ENCODE measurements at regions not wholly inside any gene's neighbourhood (a gene's known extent, or its start where the extent isn't known, plus 50 kb on each side); places are given as distances from the start of the nearest gene placed in this dataset.
A peak's percentile ranks its signal among the peaks of the same experiment; 100 is the strongest.
"Not testable (repeated sequence)": the region's sequence is repeated elsewhere in the genome, so short reads cannot be mapped to it uniquely, and the experiment has no call there.

DNA sequence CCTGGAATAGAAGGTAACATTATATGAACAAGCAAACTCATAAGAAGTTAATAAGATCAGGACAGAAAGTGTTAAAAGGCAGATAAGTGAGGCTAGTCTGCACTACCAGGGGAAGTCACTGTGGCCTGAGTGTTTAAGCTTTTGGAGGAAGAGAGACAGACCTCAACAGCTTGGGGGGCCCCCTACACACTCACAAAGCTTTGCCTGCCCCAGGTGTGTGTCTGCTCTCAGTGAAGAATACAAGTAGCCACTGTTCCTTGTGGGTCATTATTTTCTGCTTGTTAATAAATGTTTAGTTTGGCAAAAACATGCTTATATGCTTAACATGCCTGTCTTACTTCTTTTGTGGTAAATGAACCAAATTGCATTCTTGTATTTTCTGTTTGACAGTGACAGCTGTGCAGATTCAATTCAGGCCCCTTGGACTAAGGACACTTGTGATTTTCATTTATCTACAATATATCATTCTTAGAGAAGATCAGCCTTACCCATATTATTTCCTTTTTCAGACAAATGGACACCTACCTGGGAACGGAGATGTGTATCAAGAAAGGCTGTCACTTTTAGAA, 50.7 kb upstream of the C12orf71 start:
- DNase-seq (ENCODE audit: low read depth in 3 of 3, low spot score in 1 of 3): no peak

DNA sequence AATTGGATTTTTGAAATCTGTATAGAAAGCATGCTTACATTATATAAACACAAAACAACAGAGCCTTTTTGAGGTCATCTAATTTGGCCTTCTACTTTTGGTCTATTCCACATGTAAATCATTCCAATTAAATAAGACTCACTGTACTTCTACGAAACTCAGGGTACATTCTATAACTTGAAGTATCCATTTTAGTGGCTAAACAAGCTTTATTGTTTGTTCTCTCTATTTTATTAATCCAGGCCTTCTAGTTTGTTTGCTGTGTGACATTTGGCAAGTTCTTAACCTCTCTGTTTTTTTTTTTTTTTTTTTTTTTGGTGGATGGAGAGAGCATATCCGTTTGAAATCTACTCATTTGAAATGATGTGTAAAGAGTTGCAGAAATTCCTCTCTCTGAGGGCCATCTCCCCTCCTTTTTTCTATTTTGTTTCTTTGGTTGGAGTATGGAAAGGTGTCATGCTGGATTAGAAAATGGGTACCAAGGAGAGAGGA, 58.1 kb upstream of the C12orf71 start:
- DNase-seq (ENCODE audit: low read depth in 3 of 3, low spot score in 1 of 3): no peak

DNA sequence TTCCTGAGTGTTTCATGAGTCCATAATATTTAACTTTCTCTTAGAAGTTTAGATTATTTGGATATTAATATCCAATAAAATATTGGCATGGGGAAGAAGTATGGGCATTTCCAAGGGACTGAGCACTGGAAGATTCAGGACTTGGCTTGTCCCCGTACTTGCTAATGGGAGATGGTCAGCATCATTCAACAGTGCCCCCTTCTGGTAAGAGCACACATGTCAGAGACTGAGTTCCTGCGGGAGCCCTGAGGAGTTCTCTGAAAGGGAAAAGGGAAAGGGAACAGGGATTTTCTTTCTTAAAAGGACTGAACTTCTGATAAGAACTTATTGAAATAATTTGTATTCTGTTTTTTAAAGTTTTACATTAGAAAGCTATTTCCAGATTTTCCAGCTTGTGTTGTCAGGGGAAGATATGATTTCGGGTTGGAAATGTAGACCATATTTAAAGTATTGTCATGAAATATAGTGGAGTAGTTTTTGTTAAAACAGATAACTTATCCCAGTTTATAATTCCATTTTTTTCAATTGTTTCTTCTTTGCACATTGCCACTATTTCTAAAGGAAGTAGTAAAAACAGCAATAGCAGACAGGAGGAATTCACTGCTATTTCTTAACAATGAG, 59.8 kb upstream of the C12orf71 start:
- DNase-seq (ENCODE audit: low read depth in 3 of 3, low spot score in 1 of 3): no peak

DNA sequence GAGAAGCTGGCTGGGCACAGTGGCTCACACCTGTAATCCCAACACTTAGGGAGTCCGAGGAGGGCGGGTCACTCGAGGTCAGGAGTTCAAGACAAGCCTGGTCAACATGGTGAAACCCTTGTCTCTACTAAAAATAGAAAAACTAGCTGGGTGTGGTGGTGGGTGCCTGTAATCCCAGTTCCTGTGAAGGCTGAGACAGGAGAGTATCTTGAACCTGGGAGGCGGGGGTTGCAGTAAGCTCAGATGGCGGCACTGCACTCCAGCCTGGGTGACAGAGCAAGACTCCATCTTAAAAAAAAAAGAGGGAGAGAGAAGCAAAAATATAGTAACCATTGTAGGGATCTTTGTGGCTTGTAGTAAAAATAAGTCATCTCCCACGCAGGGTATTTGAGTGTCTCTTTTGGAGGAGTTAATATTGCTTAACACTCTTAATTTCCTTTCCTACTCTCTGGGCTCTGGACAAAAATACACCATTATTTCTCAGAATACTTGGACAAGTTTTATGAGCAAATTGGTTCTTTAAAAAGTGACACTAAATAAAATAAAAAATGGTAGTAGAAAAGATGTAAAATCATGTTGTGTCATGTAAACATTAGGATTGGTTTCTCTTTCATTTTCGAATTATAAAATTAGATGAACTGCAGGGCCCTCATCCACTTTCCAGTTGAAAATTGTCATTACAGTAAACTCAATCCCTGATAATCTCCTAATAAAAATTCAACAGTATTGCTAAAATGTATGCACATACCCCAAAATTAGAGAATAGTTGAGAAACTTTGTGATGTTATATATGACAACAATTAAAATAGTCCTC, 61.1 kb upstream of the C12orf71 start:
- DNase-seq (ENCODE audit: low read depth in 3 of 3, low spot score in 1 of 3): no peak

DNA sequence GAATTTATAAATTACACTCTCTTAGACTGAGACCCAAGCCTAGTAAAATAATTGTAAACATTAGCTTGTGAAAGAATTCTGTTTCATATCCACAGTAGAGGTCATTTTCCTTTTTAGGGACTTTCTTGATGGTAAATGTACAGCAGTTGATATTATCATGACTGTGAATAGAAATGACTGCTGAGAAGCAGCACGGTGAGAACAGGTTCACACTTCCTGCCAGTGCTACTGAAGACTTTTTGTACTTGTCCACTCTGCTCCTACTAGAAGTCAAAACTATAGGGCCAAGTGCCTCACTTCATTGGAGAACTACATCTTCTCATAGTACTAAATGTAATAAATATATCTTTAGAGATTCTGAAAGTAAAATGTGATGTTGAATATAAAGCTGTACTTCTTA, 63.3 kb upstream of the C12orf71 start:
- not testable (repeated sequence) for DNase-seq (ENCODE audit: low read depth in 3 of 3, low spot score in 1 of 3)

DNA sequence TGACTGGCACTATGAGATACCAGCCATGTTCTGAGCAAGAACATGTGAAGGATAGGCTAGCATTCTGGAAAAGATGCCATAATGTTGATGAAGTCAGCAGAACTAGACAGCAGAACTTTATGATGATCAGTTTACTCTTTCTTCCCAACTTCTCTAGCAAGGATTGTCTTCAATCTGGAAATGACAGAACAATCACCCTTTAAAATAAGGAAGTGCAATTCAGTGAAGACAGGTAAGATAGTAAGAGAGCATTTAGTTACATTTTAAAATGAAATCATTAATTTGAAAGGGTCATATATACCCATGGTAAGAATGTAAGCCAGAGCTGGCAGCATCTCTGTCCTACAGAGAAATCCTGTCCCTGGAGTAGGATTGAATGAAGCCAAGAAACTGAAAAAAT, 66.0 kb upstream of the C12orf71 start:
- no peak for DNase-seq (ENCODE audit: low read depth in 3 of 3, low spot score in 1 of 3)

DNA sequence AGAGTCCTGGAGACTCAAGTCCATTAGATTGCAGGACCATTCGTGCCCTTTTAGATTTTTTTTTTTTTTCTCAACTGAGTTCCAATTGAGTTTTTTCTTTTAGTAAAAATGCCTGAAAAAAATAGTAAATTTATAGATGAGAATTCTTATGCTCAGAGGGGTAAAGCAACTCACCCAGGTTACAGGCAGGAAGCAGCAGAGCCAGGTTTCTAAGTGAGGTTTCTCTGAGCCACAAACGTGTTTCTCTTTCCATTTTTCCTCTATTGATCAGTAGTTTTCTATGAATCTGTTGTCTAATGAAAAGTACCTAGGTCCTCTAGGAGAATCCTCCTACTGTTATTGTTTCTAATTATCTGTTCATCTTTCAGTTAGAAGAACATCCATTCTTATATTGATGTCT, 66.4 kb upstream of the C12orf71 start:
- no peak for DNase-seq (ENCODE audit: low read depth in 3 of 3, low spot score in 1 of 3)

DNA sequence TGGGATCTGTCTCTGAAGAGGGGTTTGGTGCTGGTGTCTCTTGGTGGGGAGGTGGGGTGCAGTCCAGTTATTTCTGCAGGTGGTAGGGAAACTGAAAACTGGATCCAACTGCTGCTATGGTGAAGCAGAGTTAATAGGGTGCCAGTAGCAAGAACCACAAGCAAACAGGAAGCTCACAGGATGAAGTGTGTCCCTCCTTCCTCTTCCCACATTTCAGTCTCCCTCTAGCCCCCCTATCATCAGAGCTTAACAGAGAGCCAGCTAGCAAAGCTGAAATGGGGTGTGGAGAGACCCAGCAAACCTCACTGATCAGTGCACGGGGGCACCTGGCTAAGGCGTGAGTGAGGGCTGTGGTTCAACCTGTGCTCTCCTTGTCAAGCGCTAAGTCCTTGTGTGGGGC, 69.1 kb upstream of the C12orf71 start:
- no peak for DNase-seq (ENCODE audit: low read depth in 3 of 3, low spot score in 1 of 3)

DNA sequence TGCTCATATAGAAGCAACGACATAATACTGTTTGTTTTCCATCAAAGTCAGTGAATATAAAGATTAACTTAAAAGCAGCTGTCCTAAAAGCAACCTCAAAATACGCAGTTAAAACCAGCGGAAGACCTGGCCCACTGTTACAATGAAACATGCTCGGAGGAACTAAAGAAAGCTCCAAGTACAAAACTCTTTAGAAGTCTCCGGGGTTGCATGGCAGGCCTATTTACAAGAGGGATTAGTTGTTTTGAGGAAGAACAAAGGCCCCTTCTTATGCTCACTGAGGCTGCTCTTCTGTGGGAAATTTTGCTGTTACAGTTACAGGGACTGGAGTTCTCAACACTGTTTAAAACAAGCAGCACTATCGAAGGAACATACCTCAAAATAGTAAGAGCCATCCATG, 75.9 kb upstream of the C12orf71 start:
- DNase-seq (ENCODE audit: low read depth in 3 of 3, low spot score in 1 of 3): no peak

DNA sequence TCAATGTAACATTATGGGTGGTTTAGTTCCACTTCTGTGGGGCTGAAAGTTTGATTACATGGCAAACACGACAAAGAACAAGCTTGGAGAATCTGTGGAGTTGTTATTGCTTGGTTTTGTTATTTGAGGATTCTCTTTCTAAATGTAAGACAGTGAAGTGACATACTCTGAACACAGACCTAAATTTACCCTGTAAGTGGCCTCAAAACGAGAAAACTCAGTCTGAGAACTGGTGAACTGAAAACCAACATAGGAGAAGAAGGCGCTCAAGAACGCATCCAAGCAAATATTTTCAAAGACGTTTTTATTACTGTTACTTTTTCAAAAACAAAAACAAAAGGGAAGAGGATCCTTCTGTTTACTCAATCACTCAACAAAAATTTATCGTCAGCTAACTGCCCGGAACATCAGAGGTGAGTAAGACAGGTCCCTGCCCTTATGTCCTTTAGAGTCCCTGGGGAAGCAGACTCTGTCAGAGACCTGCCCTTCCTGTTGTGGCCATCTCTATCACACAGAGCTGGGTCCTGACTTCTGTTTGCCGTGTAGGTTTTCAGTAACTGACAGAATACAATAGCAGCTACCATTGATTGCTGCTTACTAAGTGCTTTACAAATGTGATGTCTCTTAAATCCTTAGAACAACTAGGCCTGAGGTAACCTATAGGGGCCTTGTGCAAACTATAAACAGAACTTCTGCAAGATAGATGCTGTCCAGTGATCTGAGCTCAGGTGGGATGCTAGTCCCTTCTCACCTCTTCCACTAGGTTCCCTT, 79.3 kb upstream of the C12orf71 start:
- DNase-seq (ENCODE audit: low read depth in 3 of 3, low spot score in 1 of 3): no peak

DNA sequence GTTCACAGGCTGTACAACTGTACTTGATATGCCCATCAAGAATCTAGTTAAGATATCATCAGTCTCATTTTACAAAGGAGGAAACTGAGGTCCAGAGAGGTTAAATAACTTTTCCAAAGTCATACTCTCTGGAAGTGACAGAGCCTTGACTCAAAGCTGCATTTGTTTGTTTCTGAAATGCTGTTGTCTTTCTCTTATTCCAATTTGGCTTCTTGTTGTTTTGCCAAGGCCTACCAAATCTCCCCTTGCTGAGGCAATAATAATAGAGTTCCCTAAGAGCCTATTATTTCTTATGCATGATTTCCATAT, 79.8 kb upstream of the C12orf71 start:
- DNase-seq (ENCODE audit: low read depth in 3 of 3, low spot score in 1 of 3): no peak

DNA sequence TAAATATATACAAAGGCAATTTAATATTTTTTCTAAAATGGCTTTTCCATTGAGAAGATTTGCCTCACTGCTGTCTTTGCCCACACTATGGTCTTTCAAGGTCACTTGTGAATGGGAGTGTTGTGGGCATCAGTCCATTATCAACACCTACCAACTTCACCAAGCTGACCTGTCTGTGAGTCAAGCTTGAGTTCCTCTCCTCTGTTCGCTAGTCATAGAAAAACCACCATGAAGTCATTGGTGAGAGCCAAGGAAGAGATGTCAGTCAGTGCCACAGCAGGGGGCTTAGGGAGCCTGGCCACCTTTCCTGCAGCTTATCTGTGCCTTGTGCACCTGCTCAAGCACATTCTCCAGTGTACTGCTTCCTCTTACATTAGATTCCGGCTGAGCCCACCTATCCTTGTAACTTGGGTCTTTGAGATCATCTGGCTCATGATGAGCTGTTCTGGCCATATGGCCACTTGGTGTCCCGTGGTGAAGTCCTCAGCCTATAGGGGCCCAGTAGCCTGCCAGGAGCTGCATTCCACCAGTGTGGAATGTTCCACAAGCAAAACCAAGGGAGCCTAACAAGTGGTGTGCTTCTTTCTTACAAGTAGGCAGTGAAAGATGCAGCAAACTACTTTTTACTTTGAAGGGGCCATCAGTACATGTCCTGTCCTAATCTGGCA, 80.8 kb upstream of the C12orf71 start:
- no peak for DNase-seq (ENCODE audit: low read depth in 3 of 3, low spot score in 1 of 3)

DNA sequence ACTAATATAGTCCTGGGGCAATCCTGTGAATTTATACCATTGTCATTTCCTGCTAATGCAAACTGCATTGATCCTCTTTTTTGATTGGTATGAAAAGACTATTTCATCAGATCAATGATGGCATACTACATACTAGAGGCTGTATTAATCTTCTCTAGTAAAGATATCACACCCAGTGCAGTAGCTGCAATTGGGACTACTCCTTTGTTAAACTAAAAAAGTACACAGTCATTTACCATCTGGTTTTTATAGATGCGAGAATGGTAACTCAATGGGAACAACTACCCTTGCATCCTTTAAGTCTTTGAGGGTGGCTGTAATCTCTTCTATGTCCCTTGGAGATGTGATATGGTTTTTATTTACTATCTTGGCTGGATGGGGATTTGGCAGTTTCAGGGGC, 80.2 kb upstream of the STK38L start:
- no peak for DNase-seq (ENCODE audit: low read depth in 3 of 3, low spot score in 1 of 3)

DNA sequence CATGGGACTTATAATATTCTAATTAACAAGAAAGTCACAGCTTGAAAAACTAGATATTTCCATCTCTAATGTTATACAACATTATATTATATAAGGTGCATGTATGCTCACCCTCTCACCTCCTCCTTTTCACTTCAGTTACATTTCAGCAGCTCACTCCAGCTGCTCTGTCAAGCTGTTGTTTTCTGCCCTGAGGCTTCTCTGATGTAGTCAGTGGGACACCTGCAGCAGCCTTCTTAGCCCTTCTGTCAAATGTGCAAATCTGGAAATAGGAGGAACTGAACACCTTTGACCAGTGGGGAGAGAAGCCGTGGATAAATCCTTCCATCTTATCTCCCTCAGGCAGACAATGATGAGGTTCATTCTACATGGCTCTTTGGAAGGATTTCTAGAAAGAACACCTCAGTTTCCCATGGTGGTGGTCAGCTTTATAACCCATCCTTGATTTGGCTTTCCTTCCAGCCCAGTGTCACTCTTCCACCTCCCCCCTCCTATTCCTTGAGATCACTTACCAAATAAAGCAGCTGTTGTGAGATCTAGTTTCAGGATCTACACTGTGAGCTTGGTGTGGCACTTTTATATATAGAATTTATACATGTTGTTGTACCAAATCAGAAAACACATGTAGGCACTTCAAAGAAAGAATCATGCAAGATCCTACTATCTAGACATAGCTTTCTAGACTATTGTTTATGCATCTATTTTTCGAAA, 79.6 kb upstream of the STK38L start:
- no peak for DNase-seq (ENCODE audit: low read depth in 3 of 3, low spot score in 1 of 3)

DNA sequence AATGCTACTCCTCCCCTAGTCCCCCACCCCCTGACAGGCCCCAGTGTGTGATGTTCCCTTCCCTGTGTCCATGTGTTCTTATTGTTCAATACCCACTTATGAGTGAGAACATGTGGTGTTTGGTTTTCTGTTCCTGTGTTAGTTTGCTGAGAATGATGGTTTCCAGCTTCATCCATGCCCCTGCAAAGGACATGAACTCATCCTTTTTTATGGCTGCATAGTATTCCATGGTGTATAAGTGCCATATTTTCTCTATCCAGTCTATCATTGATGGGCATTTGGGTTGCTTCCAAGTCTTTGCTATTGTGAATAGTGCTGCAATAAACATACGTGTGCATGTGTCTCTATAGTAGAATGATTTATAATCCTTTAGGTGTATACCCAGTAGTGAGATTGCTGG, 78.1 kb upstream of the STK38L start:
- not testable (repeated sequence) for DNase-seq (ENCODE audit: low read depth in 3 of 3, low spot score in 1 of 3)

DNA sequence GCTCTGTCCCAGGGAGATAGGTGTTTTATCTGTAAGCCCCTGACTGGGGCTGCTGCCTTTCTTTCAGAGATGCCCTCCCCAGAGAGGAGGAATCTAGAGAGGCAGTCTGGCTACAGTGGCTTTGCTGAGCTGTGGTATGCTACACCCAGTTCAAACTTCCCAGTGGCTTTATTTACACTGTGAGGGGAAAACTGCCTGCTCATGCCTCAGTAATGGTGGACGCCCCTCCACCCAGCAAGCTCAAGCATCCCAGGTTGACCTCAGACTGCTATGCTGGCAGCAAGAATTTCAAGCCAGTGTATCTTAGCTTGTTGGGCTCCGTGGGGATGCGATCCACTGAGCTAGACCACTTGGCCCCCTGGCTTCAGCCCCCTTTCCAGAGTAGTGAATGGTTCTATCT, 72.6 kb upstream of the STK38L start:
- DNase-seq (ENCODE audit: low read depth in 3 of 3, low spot score in 1 of 3): not testable (repeated sequence)

DNA sequence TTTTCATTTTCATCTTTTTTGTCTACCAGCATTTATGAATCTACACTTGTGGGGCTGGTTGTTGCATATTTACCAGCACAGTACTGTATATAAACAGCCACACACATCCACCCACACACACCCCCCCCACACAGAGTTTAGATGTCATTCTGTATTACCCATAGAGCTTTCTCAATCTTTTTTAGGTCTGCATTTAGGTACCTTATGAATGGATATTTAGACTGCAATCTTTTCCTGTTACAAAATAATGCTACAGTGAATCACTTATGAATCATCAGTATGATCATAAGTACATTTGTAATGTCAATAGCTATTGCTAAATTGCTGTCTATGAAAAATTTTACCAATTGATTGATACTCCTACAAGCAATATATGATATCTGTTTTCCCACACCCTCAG, 67.3 kb upstream of the STK38L start:
- peak in 1 of 3 donors; percentile 7 for DNase-seq (ENCODE audit: low read depth in 3 of 3, low spot score in 1 of 3)

DNA sequence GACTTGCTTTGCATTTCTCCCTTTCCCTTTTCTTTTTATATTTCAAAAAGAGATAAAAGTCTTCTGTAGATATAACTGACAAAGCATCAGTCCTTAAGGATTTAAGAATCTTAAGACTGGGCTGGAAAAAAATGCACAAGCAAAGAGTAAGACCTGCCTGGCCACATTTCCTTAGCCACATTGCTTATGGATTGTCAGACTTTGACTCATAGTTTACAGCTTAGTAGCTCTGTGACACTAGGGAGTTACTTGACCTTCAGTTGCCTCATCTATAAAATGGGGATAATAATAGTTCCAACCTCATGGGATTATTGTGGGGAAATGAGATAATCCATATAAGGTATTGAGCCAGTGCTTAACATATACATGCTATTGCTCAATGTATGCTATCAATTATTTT, 66.4 kb upstream of the STK38L start:
- DNase-seq (ENCODE audit: low read depth in 3 of 3, low spot score in 1 of 3): no peak

DNA sequence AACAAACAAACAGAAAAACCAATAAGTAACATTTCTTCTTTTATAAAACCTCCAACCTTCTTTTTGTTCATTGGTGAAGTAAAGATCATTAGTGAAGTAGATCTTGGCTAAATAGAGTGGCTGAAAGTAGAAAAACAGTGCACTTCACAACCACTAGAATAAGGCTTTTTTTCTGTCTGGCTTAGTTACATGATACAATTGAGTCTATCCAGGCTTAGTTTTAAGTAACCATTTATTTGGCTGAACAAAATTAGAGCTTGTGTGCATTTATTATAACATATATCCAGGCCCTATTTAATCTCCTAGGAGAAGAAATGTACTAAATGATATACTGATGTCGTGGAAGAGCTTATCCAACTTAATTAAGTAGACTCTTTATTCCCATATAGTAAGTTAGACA, 65.8 kb upstream of the STK38L start:
- DNase-seq (ENCODE audit: low read depth in 3 of 3, low spot score in 1 of 3): no peak

DNA sequence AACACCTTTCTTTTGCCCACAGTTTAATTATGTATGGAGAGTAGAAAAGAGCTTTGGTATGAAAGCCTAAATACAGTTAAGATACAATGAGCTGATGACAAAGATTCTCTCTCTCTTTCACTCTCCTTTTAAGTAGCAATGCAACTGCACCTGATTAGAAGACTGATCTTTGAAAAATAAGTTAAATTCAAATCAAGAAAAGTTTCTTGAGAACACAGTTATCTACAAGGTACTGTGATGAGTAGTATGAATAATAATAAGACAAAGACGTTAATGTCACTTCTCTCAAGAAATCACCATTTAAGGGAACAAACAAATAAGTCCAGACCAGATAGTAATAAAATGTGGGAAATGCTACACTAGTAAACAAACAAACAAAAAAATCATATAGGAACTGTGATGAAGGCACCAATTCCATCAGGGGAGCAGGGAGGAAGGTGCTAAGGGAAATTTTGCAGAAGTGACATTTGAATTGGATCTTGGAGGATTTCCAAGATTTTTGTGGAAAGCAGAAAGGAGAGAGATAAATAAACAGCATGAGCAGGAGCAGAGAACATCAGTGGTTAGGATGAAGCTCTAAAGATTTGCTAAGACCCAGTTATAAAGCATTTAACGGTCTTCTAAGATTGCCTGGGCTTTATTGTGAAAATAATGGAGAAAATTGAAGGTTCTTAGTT, 65.2 kb upstream of the STK38L start:
- DNase-seq (ENCODE audit: low read depth in 3 of 3, low spot score in 1 of 3): no peak

All from stimulated activated CD4-positive, alpha-beta T cell treated with anti-CD3 and anti-CD28 coated beads, TNF-alpha, amount 100 ng/mL, for 1 hour (primary cell).